ENCODE measurements at regions not wholly inside any gene's neighbourhood (a gene's known extent, or its start where the extent isn't known, plus 50 kb on each side); places are given as distances from the start of the nearest gene placed in this dataset.

DNA sequence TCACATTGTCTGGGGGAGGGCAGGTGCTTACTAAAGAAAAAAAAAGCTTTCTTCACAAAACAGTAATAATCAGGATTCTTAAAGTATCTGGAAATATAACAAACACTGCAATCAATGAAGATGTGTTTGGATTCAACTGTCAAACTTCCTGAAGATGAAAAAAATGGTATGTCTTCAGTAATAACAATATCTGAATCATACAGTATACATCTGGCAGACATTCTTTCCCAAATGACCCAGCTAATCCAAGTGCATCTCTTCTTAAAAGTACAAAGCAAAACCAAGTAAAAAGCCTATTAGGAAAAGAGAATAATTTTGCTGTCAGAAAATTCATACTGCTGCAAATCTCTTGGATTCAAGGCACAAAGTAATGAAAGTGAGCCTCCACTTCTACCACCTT, 145.0 kb upstream of the MCTP2 start:
- Histone ChIP-seq H3K27me3 (no peaks in the 10 kb centered on the region), H3K4me3 (no peak overlapping the region), H3K4me1 (no peaks in the 10 kb centered on the region), H3K27ac (no peak overlapping the region), H3K9me3 (no peaks in the 10 kb centered on the region), H3K36me3 (no peaks in the 10 kb centered on the region)
- TF ChIP-seq, protein P1, sequence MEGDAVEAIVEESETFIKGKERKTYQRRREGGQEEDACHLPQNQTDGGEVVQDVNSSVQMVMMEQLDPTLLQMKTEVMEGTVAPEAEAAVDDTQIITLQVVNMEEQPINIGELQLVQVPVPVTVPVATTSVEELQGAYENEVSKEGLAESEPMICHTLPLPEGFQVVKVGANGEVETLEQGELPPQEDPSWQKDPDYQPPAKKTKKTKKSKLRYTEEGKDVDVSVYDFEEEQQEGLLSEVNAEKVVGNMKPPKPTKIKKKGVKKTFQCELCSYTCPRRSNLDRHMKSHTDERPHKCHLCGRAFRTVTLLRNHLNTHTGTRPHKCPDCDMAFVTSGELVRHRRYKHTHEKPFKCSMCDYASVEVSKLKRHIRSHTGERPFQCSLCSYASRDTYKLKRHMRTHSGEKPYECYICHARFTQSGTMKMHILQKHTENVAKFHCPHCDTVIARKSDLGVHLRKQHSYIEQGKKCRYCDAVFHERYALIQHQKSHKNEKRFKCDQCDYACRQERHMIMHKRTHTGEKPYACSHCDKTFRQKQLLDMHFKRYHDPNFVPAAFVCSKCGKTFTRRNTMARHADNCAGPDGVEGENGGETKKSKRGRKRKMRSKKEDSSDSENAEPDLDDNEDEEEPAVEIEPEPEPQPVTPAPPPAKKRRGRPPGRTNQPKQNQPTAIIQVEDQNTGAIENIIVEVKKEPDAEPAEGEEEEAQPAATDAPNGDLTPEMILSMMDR (IDR thresholded peaks at IDR 0.05) = no peak
- TF ChIP-seq POLR2A (IDR thresholded peaks at IDR 0.05) = no peak
- DNase-seq = no peak

GRCh38 chr15:94083467-94084052, 147.8 kb upstream of the MCTP2 start:
- Histone ChIP-seq H3K4me1 (no peaks in the 10 kb centered on the region), H3K9me3 (no peaks in the 10 kb centered on the region), H3K4me3 (no peak overlapping the region), H3K36me3 (no peaks in the 10 kb centered on the region), H3K27ac (peak overlapping the region in 1 of 4 donors; percentile 57), H3K27me3 (no peaks in the 10 kb centered on the region)
- DNase-seq = no peak
- TF ChIP-seq, protein P1 (IDR thresholded peaks at IDR 0.05) = no peak
- TF ChIP-seq POLR2A (IDR thresholded peaks at IDR 0.05) = no peak

- no peaks in the 10 kb centered on the region for H3K27me3 ChIP-seq
- H3K4me1 ChIP-seq = no peaks in the 10 kb centered on the region
- no peaks in the 10 kb centered on the region for H3K36me3 ChIP-seq
- no peak overlapping the region for H3K4me3 ChIP-seq
- no peaks in the 10 kb centered on the region for H3K9me3 ChIP-seq
- TF ChIP-seq, protein P1 (IDR thresholded peaks at IDR 0.05) = no peak
- no peak for DNase-seq
- H3K27ac ChIP-seq = peak overlapping the region in 1 of 4 donors; percentile 22
Observed at GRCh38 chr15:94081829-94082228, 149.5 kb upstream of the MCTP2 start.

DNA sequence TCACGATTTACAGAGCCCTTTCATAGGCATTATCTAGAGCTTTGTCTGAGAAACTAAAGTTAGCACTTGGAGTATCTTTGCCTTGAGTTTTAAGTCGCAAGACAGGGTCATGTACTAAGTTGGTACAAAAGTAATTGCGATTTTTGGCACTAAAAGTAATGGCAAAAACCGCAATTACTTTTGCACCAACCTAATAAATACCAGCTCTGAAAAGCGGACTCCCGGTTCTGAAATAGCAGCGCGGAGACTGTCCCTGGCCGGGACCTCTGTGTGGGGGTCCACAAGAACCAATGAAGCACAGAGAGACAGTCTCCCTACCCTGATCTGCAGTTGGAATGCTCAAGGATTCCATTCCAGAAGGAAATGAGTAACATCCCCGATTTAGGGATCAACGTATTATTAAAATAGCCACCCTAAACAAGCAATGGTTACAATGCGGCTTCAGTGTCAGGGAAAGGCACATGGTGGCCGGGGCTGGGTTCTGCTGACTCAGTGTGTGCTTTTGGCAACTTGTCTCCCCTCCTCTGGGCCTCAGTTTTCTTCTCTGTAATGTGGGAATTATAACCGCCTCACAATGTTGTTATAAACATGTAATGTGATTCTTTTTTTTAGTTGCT, 150.3 kb upstream of the MCTP2 start:
- TF ChIP-seq, protein P1 (IDR thresholded peaks at IDR 0.05) = no peak
- no peak for TF ChIP-seq POLR2A (IDR thresholded peaks at IDR 0.05)

GRCh38 chr15:94080416-94080815, 150.9 kb upstream of the MCTP2 start:
- no peaks in the 10 kb centered on the region for H3K36me3 ChIP-seq
- no peaks in the 10 kb centered on the region for H3K4me1 ChIP-seq
- DNase-seq = peak in 1 of 3 donors; percentile 46
- no peaks in the 10 kb centered on the region for H3K27me3 ChIP-seq
- H3K4me3 ChIP-seq = no peak overlapping the region
- no peaks in the 10 kb centered on the region for H3K9me3 ChIP-seq
- no peak overlapping the region for H3K27ac ChIP-seq
- TF ChIP-seq, protein P1 (IDR thresholded peaks at IDR 0.05) = no peak
- no peak for TF ChIP-seq POLR2A (IDR thresholded peaks at IDR 0.05)

More for the DNA sequence above, 150.3 kb upstream of the MCTP2 start:
- H3K4me1 ChIP-seq = no peaks in the 10 kb centered on the region
- H3K9me3 ChIP-seq = no peaks in the 10 kb centered on the region
- H3K27ac ChIP-seq = no peak overlapping the region
- H3K36me3 ChIP-seq = no peaks in the 10 kb centered on the region
- no peak for DNase-seq
- no peak overlapping the region for H3K4me3 ChIP-seq
- H3K27me3 ChIP-seq = no peaks in the 10 kb centered on the region
